ENCODE measurements at regions not wholly inside any gene's neighbourhood (a gene's known extent, or its start where the extent isn't known, plus 50 kb on each side); places are given as distances from the start of the nearest gene placed in this dataset.

DNA sequence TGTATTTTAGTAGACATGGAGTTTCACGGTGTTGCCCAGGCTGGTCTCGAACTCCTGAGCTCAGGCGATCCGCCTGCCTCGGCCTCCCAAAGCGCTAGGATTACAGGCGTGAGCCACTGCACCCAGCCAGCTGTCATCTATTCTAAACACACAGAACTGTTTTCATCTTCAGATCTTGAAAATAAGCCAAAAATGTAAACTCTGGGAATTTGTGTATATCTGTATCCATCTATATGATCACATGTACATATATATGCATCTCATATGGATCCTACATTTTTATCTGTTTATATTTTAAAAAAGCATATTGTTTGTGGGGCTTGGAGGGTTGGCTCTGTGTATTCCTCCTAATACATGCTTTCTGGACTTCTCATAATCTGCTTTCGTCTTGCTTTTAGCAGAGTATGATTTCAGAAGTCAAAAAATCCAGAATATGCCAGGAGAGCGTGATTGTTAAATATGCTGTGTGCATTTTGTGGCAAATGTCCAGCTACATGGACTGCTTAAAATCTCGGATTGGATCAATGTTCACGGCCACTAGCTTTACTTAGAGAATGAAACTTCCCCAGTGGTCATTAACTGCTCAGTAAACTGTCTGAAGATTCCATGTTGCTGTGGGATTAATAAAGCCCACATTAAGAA lies 274.4 kb upstream of the IRX1 start:
- no peak for DNase-seq (ENCODE audit: low read depth)

DNA sequence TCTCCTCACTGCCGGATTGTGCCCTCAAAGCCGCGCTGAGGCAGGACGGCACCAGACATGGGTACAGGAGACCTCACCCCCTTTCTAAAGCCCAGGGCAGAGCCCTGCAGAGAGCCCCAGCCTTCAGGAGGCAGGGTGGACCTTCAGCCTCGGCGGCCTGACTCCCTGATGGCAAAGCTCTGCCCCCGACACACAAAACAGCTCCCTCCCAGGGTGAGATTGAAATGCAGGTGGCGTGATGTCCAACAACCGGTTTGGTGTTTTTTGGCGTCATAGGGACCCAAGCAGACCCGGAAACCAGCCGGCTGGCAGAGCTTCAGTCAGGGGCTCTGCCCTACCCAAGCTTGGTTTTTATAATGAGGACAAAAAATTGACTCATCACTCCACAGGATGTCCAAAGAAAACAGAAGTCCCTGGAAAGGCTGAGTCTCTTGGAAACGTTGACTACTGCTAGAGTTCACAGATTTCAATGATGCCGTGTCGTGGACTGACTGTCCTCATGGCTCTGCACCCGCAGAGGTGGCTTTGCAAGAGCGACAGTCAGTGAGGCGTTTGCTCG lies 275.2 kb upstream of the IRX1 start:
- DNase-seq (ENCODE audit: low read depth) = no peak

- DNase-seq (ENCODE audit: low read depth) = peak; percentile 4
Measured at GRCh38 chr5:3317051-3317795, 278.4 kb upstream of the IRX1 start.

DNA sequence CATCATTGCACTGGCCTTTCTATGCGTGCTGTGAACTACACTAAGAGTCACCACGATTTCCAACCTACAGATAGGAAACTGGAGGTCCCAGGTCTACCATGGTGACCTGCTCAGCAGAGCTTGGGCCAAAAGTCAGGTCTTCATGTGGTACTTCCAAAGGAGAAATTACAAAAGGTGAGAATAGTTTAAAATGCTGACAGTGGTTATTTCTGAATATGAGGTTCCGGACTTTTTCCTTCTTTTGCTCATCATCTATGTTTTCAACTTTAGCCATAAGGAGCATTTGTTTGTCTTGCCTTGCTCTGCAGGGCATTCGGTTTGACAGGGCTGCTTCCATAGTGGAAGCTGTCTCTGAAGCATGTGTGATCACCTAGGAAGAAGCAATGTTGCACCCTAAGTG lies 282.1 kb upstream of the IRX1 start:
- DNase-seq (ENCODE audit: low read depth) = no peak

GRCh38 chr5:3312299-3312698 lies 283.3 kb upstream of the IRX1 start:
- no peak for DNase-seq (ENCODE audit: low read depth)

DNA sequence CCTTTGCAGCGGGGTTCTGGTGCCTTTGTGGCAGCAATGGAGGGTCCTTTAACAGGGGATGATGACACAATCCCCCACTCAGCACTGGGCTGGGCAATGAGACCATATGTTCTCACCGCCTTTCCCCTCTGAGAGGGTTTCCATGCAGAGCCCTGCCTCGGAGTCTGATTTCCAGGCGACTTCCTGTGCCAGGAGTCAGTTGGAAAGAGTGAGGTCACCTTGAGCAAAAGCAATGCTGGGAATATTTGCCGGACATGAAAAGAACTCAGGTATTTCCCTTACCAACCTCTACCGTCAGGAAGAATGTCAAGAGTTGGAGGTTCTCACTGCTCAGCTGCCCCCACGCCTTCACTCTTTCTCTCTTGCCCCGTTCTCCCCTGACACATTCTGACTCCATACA lies 284.2 kb upstream of the IRX1 start:
- peak; percentile 58 for DNase-seq (ENCODE audit: low read depth)

GRCh38 chr5:3310541-3311261 lies 284.9 kb upstream of the IRX1 start:
- DNase-seq (ENCODE audit: low read depth) = peak; percentile 73

GRCh38 chr5:3309538-3309937 lies 286.1 kb upstream of the IRX1 start:
- no peak for DNase-seq (ENCODE audit: low read depth)

- DNase-seq (ENCODE audit: low read depth) = no peak
Measured at GRCh38 chr5:3307982-3308621, 287.5 kb upstream of the IRX1 start.

GRCh38 chr5:3305432-3305831 lies 290.2 kb upstream of the IRX1 start:
- DNase-seq (ENCODE audit: low read depth) = no peak

- DNase-seq (ENCODE audit: low read depth) = no peak
Measured at GRCh38 chr5:3304346-3304745, 291.3 kb upstream of the IRX1 start.

DNA sequence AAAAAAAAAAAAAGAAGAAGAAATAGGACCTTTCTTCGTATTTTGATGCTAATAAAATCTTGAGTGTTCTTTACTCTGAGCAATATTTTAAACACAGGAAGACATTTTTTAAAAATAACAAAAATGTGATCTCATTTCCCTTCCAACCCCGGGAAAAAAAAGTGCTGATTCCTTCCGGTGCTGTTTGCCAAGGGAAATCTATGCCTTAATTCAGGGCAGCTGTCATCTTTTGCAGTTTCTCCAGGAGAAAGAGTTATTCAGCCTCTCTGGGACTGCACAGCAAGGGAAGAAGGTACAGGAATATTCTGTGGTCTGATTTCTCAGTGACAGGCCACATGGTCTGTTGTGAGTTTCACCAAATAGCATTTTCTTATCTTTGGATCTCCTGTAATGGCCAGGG lies 291.9 kb upstream of the IRX1 start:
- DNase-seq (ENCODE audit: low read depth) = no peak

- peak; percentile 73 for DNase-seq (ENCODE audit: low read depth)
Measured at GRCh38 chr5:3302228-3302627, 293.4 kb upstream of the IRX1 start.

DNA sequence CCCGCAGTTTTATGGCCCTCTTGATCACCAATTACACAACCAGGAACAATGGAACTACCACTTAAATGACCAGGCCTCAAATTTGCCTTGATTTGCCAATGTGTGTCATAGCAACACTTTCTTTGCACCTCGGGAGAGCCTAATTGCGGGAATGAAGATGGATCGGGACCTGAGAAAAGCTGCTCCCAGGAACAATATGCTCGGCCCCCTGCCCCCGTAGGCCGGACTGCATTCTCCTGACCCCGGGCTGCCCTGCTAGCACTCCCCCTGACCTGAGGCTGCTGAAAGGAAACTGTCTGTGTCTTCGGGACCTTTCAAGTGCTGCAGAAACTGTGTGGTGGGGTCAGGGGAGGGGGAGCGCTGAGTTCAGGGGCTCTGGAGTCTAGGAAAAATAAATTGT lies 294.3 kb upstream of the IRX1 start:
- peak; percentile 30 for DNase-seq (ENCODE audit: low read depth)

DNA sequence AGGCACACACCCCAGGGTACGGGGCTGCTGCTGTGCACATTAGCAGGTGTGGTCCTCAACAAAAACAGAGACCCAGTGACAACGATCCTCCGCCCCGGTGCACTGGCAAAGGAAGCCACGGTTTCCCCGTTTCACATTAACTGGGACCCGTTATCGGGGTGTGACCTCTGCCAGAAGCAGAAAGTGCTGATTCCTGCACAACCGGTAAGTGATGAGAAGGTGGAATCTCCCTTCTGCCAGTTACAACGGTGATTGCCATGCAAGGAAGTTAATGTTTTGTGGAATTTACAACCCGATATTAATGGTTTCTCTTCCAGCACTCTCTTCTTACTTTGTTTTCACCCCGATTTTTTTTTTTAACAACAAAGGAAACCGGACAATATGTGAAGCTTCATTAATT lies 294.9 kb upstream of the IRX1 start:
- DNase-seq (ENCODE audit: low read depth) = peak; percentile 47

- no peak for DNase-seq (ENCODE audit: low read depth)
Measured at GRCh38 chr5:3299441-3299840, 296.2 kb upstream of the IRX1 start.

GRCh38 chr5:3297853-3298252 lies 297.8 kb upstream of the IRX1 start:
- DNase-seq (ENCODE audit: low read depth) = no peak

DNA sequence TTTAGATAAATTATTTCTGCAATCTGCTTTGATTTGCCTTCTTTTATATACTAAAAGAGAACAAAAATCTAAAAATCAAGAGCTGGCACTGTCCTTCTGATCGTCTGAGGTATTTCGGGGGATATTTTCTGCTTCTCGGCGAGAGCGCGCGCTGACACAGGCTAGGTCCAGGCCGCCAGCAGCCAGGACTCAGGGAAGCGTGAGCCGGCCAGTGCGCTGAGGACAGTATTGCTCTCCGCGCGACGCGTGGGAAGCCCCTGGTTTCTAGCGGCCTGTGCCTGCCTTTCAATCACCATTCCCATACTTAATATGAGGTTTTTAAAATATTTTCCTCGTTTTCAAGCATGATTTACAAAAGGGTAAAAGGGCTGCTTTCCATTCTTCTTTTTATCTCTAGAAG lies 307.3 kb upstream of the IRX1 start:
- no peak for DNase-seq (ENCODE audit: low read depth)

- no peak for DNase-seq (ENCODE audit: low read depth)
Measured at GRCh38 chr5:3287516-3287915, 308.1 kb upstream of the IRX1 start.

GRCh38 chr5:3285621-3286020 lies 310.0 kb upstream of the IRX1 start:
- no peak for DNase-seq (ENCODE audit: low read depth)

GRCh38 chr5:3284506-3284905 lies 311.1 kb upstream of the IRX1 start:
- no peak for DNase-seq (ENCODE audit: low read depth)

GRCh38 chr5:3282841-3283240 lies 312.8 kb upstream of the IRX1 start:
- no peak for DNase-seq (ENCODE audit: low read depth)

Data from renal cortical epithelial cell (primary cell).